CD4-positive, alpha-beta T cell treated with Interleukin-17A for 4 hours (primary cell): ENCODE measurements at regions not wholly inside any gene's neighbourhood (a gene's known extent, or its start where the extent isn't known, plus 50 kb on each side); places are given as distances from the start of the nearest gene placed in this dataset.
"Not testable (repeated sequence)": the region's sequence is repeated elsewhere in the genome, so short reads cannot be mapped to it uniquely, and the experiment has no call there.

Experiments used
- DNase-seq: peaks from one replicate; pipeline ENCODE4 v3.0.0-alpha.2; 2020; ENCODE audit warnings: mixed read lengths

- no peak for DNase-seq
These were observed 102.1 kb downstream of the CRPPA start for GRCh38 chr7:16318989-16319915.

- DNase-seq, result no peak
These were observed 102.9 kb downstream of the CRPPA start for GRCh38 chr7:16318463-16318862.

GRCh38 chr7:16317406-16317805 lies 103.9 kb downstream of the CRPPA start:
- no peak for DNase-seq

- DNase-seq, result no peak
These were observed 106.1 kb downstream of the CRPPA start for GRCh38 chr7:16315280-16315679.

- DNase-seq, result no peak
These were observed 112.2 kb downstream of the CRPPA start for GRCh38 chr7:16309129-16309528.

- no peak for DNase-seq
These were observed 120.0 kb downstream of the CRPPA start for GRCh38 chr7:16301291-16301690.

GRCh38 chr7:16300361-16300895 lies 120.9 kb downstream of the CRPPA start:
- DNase-seq, result no peak

- DNase-seq, result no peak
These were observed 121.5 kb downstream of the CRPPA start for GRCh38 chr7:16299853-16300252.

GRCh38 chr7:16298221-16298620 lies 123.1 kb downstream of the CRPPA start:
- no peak for DNase-seq

- DNase-seq, result no peak
These were observed 125.8 kb downstream of the CRPPA start for GRCh38 chr7:16295558-16295957.

GRCh38 chr7:16293669-16294425 lies 127.5 kb downstream of the CRPPA start:
- DNase-seq, result no peak

GRCh38 chr7:16284581-16284980 lies 136.8 kb downstream of the CRPPA start:
- DNase-seq, result no peak

GRCh38 chr7:16278167-16278787 lies 143.1 kb downstream of the CRPPA start:
- DNase-seq, result no peak

GRCh38 chr7:16271990-16272665 lies 149.2 kb downstream of the CRPPA start:
- DNase-seq, result no peak

GRCh38 chr7:16271355-16271915 lies 149.9 kb downstream of the CRPPA start:
- DNase-seq, result no peak

- no peak for DNase-seq
These were observed 150.5 kb downstream of the CRPPA start for GRCh38 chr7:16270844-16271243.

- DNase-seq, result no peak
These were observed 152.2 kb downstream of the CRPPA start for GRCh38 chr7:16268821-16269768.

- no peak for DNase-seq
These were observed 153.2 kb downstream of the CRPPA start for GRCh38 chr7:16267953-16268820.

- no peak for DNase-seq
These were observed 154.5 kb downstream of the CRPPA start for GRCh38 chr7:16266877-16267276.

- DNase-seq, result not testable (repeated sequence)
These were observed 154.9 kb downstream of the CRPPA start for GRCh38 chr7:16266470-16266869.
